ENCODE measurements at regions not wholly inside any gene's neighbourhood (a gene's known extent, or its start where the extent isn't known, plus 50 kb on each side); places are given as distances from the start of the nearest gene placed in this dataset.

DNA sequence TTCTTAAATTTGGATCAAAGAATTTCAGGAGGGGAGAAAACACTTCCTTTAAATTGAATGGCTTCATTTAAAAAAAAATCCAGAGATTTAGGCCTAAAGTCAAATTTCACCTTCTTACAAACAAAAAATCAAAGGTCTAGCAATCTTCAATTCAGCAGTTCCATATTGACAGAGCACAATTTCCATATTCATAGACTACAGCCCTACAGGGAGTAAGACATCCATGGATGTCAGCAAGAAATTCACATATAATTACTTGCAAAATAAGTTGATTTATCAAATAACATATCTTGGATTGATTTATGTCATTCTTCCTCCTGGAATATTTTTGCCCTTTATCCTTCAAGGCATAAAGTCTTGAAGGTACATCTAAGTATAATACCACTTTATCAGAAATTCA, 103.4 kb downstream of the CNTN3 start:
- no peak for DNase-seq (ENCODE audit: low read depth, low spot score)

DNA sequence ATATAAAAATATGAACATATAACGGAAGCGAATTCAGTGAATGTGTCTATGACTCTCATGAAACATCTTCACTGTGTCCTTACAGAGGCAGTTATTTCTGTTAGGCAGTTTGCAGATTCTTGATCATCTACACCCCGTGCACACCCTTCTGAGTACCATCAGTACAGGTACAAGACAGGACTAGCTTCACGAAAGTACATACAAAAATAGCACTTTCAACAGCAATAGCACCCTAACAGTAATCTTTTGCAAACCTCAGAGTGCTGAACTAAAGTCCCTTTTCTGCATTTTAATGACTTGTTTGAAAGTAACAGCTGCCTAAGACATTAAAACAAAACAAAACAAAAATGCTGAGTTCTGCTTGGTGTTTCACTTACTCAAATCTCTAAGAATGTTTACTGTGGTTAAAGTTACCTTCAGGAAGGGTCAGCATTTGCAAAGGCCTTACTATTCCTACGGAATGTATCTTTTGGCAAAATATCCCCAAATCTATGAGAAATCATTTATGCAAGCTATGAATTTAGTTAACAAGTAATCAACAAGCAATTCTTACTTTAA, 104.1 kb downstream of the CNTN3 start:
- ChIA-PET CTCF (no interaction called here), SMC1A (ENCODE audit: uncharacterized antibody, unreplicated experiment) (no interaction called here), POLR2A (no interaction called here), RAD21 (ENCODE audit: unreplicated experiment) (no interaction called here)
- WGBS (ENCODE audit: insufficient coverage, insufficient replicate concordance, low lambda C conversion rate, missing lambda C conversion rate), result 39% methylated on average over 5 of the region's 5 CpGs
- Histone ChIP-seq H3K9me3 (replicated peaks; ENCODE audit: control insufficient read depth, insufficient read depth, low read length) (no peaks in the 10 kb centered on the region), H3K36me3 (ENCODE audit: control insufficient read depth in 2 of 2, insufficient read depth in 2 of 2, low read length in 1 of 2) (no peaks in the 10 kb centered on the region), H3K9ac (ENCODE audit: control insufficient read depth, insufficient read depth, low read length) (no peak overlapping the region), H3K4me2 (ENCODE audit: control insufficient read depth, insufficient read depth) (no peak overlapping the region), H3K4me1 (ENCODE audit: control insufficient read depth, insufficient read depth, low read length) (no peaks in the 10 kb centered on the region), H3K27me3 (replicated peaks in 1 of 2; ENCODE audit: control insufficient read depth in 2 of 2, insufficient read depth in 2 of 2, low read length in 1 of 2) (no peaks in the 10 kb centered on the region), H3K4me3 (no peak overlapping the region), H3K27ac (ENCODE audit: control insufficient read depth, insufficient read depth) (no peak overlapping the region), H2AFZ (ENCODE audit: control insufficient read depth, low read depth, low read length) (no peak overlapping the region), H4K20me1 (ENCODE audit: control insufficient read depth, insufficient read depth) (no peaks in the 10 kb centered on the region), H3K79me2 (ENCODE audit: control insufficient read depth, insufficient read depth, low read length) (no peaks in the 10 kb centered on the region)
- ATAC-seq (no peak), DNase-seq (ENCODE audit: low read depth, low spot score) (no peak), FAIRE-seq (no peak)
- intact Hi-C loops (cut with micrococcal nuclease; ENCODE audit: unreplicated experiment) (no loop called here), in situ Hi-C loops (cut with MboI) (no loop called here)
- no TSS peak for BruUV-seq (replicated peaks)
- no peak for TF ChIP-seq RBBP5 (conservative IDR thresholded peaks at IDR 0.05)
- no peak for TF ChIP-seq RUNX3 (IDR thresholded peaks at IDR 0.05; ENCODE audit: low read length)
- TF ChIP-seq, protein P1, sequence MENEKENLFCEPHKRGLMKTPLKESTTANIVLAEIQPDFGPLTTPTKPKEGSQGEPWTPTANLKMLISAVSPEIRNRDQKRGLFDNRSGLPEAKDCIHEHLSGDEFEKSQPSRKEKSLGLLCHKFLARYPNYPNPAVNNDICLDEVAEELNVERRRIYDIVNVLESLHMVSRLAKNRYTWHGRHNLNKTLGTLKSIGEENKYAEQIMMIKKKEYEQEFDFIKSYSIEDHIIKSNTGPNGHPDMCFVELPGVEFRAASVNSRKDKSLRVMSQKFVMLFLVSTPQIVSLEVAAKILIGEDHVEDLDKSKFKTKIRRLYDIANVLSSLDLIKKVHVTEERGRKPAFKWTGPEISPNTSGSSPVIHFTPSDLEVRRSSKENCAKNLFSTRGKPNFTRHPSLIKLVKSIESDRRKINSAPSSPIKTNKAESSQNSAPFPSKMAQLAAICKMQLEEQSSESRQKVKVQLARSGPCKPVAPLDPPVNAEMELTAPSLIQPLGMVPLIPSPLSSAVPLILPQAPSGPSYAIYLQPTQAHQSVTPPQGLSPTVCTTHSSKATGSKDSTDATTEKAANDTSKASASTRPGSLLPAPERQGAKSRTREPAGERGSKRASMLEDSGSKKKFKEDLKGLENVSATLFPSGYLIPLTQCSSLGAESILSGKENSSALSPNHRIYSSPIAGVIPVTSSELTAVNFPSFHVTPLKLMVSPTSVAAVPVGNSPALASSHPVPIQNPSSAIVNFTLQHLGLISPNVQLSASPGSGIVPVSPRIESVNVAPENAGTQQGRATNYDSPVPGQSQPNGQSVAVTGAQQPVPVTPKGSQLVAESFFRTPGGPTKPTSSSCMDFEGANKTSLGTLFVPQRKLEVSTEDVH (IDR thresholded peaks at IDR 0.05; ENCODE audit: low read depth, partially characterized antibody), result no peak
- TF ChIP-seq YY1 (IDR thresholded peaks at IDR 0.05; ENCODE audit: low read depth, low read length), result no peak
- TF ChIP-seq POLR2A (IDR thresholded peaks at IDR 0.05; ENCODE audit: low read depth, low read length), result no peak
- TF ChIP-seq NR2F1 (conservative IDR thresholded peaks at IDR 0.05), result no peak
- TF ChIP-seq KAT2A (conservative IDR thresholded peaks at IDR 0.05; ENCODE audit: control insufficient read depth, low read depth, low read length), result no peak
- no peak for TF ChIP-seq E2F4 (IDR thresholded peaks at IDR 0.05; ENCODE audit: low read depth, low read length)
- TF ChIP-seq SMAD5 (IDR thresholded peaks at IDR 0.05; ENCODE audit: low read depth), result no peak
- TF ChIP-seq RELB (IDR thresholded peaks at IDR 0.05; ENCODE audit: low read depth), result no peak
- no peak for TF ChIP-seq SMARCA5 (IDR thresholded peaks at IDR 0.05)

More for the DNA sequence above, 103.4 kb downstream of the CNTN3 start:
- no peaks in the 10 kb centered on the region for H3K9me3 ChIP-seq (replicated peaks; ENCODE audit: control insufficient read depth, insufficient read depth, low read length)
- CTCF ChIA-PET, result no interaction called here
- no peaks in the 10 kb centered on the region for H3K27me3 ChIP-seq (replicated peaks in 1 of 2; ENCODE audit: control insufficient read depth in 2 of 2, insufficient read depth in 2 of 2, low read length in 1 of 2)
- H3K27ac ChIP-seq (ENCODE audit: control insufficient read depth, insufficient read depth), result no peak overlapping the region
- in situ Hi-C loops (cut with MboI) (no loop called here), intact Hi-C loops (cut with micrococcal nuclease; ENCODE audit: unreplicated experiment) (no loop called here)
- no peak for ATAC-seq
- H3K4me3 ChIP-seq, result no peak overlapping the region
- RAD21 ChIA-PET (ENCODE audit: unreplicated experiment), result no interaction called here
- H3K4me2 ChIP-seq (ENCODE audit: control insufficient read depth, insufficient read depth), result no peak overlapping the region
- POLR2A ChIA-PET, result no interaction called here
- no TSS peak for BruUV-seq (replicated peaks)
- TF ChIP-seq ETV6 (conservative IDR thresholded peaks at IDR 0.05 in 1 of 2, IDR thresholded peaks at IDR 0.05 in 1 of 2; ENCODE audit: borderline replicate concordance in 1 of 2, low read depth in 1 of 2) (no peak), ASH2L (IDR thresholded peaks at IDR 0.05; ENCODE audit: borderline replicate concordance, low read depth) (no peak), EED (IDR thresholded peaks at IDR 0.05; ENCODE audit: low read depth) (no peak), POU2F2 (IDR thresholded peaks at IDR 0.05; ENCODE audit: borderline replicate concordance, low read depth, low read length) (no peak), BHLHE40 (IDR thresholded peaks at IDR 0.05; ENCODE audit: borderline replicate concordance in 1 of 2, low read depth in 2 of 2, low read length in 1 of 2) (no peak), MYC (IDR thresholded peaks at IDR 0.05; ENCODE audit: insufficient read depth, insufficient read length, insufficient replicate concordance, low read length, severe bottlenecking) (no peak), SIN3A (IDR thresholded peaks at IDR 0.05; ENCODE audit: low read depth, low read length) (no peak)
- TF ChIP-seq, protein P2, sequence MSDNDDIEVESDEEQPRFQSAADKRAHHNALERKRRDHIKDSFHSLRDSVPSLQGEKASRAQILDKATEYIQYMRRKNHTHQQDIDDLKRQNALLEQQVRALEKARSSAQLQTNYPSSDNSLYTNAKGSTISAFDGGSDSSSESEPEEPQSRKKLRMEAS (IDR thresholded peaks at IDR 0.05; ENCODE audit: low read depth, low read length), result no peak
- H3K4me1 ChIP-seq (ENCODE audit: control insufficient read depth, insufficient read depth, low read length), result no peaks in the 10 kb centered on the region
- no peaks in the 10 kb centered on the region for H4K20me1 ChIP-seq (ENCODE audit: control insufficient read depth, insufficient read depth)
- no peaks in the 10 kb centered on the region for H3K79me2 ChIP-seq (ENCODE audit: control insufficient read depth, insufficient read depth, low read length)
- no peaks in the 10 kb centered on the region for H3K36me3 ChIP-seq (ENCODE audit: control insufficient read depth in 2 of 2, insufficient read depth in 2 of 2, low read length in 1 of 2)
- H3K9ac ChIP-seq (ENCODE audit: control insufficient read depth, insufficient read depth, low read length), result no peak overlapping the region
- SMC1A ChIA-PET (ENCODE audit: uncharacterized antibody, unreplicated experiment), result no interaction called here
- no peak for FAIRE-seq
- H2AFZ ChIP-seq (ENCODE audit: control insufficient read depth, low read depth, low read length), result no peak overlapping the region

Measured in GM12878 (cell line).